Right lobe of liver (tissue), 4 donors: ENCODE measurements at regions not wholly inside any gene's neighbourhood (a gene's known extent, or its start where the extent isn't known, plus 50 kb on each side); places are given as distances from the start of the nearest gene placed in this dataset.
"Not testable (repeated sequence)": the region's sequence is repeated elsewhere in the genome, so short reads cannot be mapped to it uniquely, and the experiment has no call there.

Source experiments
- CTCF ChIP-seq, 4 donors: fragments of 200-600 bp in 3 of 4; fragments of 450-650 bp in 1 of 4; IDR thresholded peaks; one replicate each; pipeline versions ENCODE4 v1.5.1 to v1.8.0; 2016 to 2022; ENCODE audit warnings: antibody characterized with exemption in 4 of 4, mild to moderate bottlenecking in 2 of 4
- POLR2A ChIP-seq: fragments of 450-650 bp; IDR thresholded peaks from one replicate; pipeline ENCODE4 v1.6.1; 2017; ENCODE audit warnings: antibody characterized with exemption, mild to moderate bottlenecking
- donor health status: DM: no; HTN: no; CAD: no.
- donor health status: DM: no; HTN: no; CAD: no.
- donor health status: DM: no; HTN: yes; CAD: no.

DNA sequence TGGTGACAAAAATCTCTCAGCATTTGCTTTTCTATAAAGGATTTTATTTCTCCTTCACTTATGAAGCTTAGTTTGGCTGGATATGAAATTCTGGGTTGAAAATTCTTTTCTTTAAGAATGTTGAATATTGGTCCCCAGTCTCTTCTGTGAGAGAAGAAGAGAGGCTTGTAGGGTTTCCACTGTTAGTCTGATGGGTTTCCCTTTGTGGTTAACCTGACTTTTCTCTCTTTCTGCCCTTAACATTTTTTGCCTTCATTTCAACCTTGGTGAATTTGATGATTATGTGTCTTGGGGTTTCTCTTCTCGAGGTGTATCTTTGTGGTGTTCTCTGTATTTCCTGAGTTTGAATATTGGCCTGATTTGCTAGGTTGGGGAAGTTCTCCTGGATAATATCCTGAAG lies 116.9 kb upstream of the ZEB2 start:
- TF ChIP-seq CTCF (IDR thresholded peaks at IDR 0.05); POLR2A: not testable (repeated sequence)
